Femur (tissue), 1 donor: ENCODE measurements at regions not wholly inside any gene's neighbourhood (a gene's known extent, or its start where the extent isn't known, plus 50 kb on each side); places are given as distances from the start of the nearest gene placed in this dataset.

Source experiments
- DNase-seq: peaks from one replicate; pipeline ENCODE4 v3.0.0-alpha.2; 2017

DNA sequence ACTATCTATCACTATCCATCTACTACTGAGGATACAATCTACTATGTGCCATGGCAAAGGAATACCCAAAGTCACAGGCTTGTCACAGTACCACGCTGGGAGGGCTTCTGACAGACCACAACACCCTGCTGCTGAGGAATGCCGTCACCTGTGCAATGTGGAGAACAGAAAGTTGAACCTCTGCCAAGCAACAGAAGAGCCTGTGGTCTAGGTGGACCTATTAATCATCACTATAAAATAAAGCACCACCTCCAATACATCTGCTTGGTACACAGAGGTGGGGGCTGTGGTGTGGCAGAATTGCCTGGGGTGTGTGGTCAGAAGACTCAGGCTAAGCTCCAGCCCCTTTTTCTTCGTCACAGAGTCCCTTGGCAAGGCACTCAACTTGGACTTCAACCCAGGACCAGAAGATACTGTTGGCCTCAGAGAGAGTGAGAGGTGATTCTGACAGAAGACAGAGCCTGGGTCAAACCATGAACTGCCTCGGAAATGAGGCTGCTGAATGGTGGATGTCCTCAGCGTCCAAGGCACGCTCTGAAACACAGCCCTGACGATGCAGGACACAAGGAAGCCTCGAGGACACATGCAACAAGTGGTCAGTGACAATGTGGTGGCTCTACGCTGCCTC lies 189.4 kb upstream of the CHRNA7 start:
- no peak for DNase-seq

DNA sequence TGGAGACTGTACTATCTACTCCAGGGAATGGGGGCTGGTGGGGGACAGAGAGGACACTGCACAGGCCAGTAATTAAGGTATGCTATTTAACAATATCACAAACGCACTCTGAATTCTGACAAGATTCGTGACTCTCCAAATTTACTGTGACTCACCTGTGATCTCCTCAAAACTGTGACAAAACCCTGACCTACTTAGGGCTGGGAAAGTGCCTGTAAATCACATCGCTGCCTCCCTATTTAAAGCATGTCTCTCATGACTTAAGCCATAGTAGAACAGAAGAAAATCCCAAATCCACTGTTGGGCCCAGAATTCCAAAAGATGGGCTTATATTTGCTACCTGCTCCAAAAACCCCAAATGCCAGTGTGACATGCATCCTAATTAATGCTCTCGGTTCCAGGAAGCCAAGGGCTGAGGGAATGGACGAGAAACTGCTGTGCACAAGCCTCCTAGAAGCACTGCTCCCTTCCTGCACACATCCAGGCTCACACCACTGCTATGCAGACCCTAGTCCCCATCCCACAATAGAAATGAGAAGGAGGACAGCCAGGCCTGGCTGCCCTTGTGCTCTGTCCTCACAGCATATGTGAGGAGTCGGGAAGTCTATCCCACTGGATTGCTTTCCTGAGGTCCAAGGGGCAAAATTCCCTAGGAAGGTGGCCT lies 187.7 kb upstream of the CHRNA7 start:
- no peak for DNase-seq

DNA sequence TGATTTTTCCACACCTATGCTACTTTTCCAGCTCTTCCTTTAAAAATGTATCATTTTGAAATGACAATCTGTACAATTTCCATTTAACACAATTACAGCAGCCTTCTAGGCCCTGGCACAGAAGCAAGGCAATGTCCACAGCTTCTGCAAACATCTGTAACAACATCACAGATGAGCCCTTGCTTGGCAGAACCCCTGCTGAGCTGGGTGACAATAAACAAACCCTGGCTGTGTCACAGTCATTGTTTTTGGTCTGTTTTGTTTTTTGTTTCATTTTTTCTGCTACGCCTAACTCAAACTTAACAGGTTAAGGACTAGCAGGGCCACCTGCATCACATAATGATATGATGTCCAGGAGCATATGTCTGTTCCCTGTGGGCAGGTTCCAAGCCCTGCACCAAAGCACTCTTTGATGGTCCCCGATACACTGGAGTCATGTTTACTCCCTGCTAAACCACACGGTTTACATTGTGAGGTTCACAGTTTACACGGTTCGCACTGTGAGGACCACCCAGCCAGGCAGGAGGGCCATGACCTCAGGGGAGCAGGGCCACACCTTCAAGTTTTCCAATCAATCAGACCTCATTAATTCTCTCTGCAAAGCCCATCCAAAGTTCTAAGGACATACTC lies 186.8 kb upstream of the CHRNA7 start:
- DNase-seq = no peak

GRCh38 chr15:31845791-31846190 lies 184.5 kb upstream of the CHRNA7 start:
- no peak for DNase-seq

- DNase-seq = no peak
Observed at GRCh38 chr15:31847961-31848360, 182.4 kb upstream of the CHRNA7 start.

GRCh38 chr15:31848621-31849020 lies 181.7 kb upstream of the CHRNA7 start:
- no peak for DNase-seq

DNA sequence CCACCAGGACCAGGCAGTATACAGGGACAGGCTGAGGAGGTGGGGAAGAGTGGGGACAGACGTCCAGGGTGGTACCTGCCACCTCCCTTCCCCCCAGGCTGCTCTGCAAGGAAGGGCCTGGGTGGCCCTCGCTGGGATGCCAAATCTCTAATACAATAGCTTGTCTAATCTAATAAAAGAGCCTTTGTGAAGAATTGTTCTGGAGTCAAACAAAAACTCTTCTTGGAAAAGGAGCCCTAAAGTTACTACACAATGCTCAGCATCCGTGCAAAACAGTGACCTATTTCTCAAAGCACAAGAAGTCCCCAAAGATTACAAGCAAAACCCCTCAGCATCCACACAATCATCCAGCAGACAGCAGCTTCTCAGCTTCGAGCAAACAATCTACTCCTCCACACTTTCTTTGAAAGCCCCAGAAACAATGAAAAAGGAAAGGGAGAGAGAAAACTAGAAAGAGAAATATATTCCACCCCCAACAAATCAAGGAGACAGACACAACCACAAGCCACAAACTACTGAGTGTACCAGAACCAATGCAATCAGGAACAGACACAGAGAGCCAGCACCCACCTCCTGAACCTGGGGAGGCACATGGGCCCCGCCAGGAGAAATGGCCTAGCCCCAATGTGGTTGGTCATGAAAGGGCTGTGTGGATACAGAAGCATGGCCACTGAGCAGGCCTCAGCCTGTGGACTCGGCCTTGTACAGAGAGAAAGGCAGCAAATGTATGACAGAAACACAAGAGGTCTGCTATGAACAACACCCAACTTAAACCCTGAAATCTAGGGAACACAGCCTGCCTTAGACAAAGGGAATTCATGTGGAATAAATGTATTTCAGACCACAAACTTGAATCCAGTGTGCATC lies 177.1 kb upstream of the CHRNA7 start:
- DNase-seq = no peak

DNA sequence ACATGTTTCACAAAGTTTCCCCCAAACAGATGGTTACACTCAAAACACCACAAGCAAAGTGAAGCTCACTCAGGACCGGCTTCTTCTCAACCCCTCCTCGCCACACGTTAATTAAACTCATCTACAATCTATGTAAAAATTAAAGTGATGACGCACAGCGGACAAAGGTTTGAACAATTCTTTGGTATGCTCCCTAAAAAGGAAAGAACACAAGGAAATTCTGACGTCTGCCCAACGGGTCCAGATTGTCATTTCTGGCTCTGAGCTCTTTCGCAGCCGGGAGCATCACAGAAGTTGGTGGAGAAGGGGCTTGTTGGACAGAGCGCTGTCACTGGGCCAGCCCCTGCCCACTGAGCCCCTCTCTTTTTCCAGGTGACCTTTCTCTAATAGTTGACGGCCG lies 173.7 kb upstream of the CHRNA7 start:
- DNase-seq = no peak

DNA sequence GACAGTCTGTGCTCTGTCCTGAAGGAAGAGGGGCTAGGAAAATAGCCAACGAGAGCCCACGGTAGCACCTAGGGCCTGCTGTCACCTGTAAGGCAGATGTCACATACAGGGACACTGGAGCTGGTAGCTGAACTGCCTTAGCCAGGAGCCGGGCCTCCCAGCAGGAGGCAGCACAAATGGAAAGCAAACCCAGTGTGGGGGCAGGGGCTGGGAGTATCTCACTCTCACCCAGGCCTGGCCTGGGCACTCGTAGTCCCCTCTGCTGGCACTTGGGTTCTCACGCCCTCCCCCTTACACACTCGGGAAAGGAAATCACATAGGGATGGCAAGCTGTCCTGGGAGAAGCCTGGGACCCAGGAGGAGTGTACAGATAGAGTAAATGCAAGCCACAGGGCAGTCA lies 173.1 kb upstream of the CHRNA7 start:
- DNase-seq = no peak

GRCh38 chr15:31858026-31858425 lies 172.3 kb upstream of the CHRNA7 start:
- DNase-seq = no peak

- DNase-seq = no peak
Observed at GRCh38 chr15:31866248-31866647, 164.1 kb upstream of the CHRNA7 start.

DNA sequence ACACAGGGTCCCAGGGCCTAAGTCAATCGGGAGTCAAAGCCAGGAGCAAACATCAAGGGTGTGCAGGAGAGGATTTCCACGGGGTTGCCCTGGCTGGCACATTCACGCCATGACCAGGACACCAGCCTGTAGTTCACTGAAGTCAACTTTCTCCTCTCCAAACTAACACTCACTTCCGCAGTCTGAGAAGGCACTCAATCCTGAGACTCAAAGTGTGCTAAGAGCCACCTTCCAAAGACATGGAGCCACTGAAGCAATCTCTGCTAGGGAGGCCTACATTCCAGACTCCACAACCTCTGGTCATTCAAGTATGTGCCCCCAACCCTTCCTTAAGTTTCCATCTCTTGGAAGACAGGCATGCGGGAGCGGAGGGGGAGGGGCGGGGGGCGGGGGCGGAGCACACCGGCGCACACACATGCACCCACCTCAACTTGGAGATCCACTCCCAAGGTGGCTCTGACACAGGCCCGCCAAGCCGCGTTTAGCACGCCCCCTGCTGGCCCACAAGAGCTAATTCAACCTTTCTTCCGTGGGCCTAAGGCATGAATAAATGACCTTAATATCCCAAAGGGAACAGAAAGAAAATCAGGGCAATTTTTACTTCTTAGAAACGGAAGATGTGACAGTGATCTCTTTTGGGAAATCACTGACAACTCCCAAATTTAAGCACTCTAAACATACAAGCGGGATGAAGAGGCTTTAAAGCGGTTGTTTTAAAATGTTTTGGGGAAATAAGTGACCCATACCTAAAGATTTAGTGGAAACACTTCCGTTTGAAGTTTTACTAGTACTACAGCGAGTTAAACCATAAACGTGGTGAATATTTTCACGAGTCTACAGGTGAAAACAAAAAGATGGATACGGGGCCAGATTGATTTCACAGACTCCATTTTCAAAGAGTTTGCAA lies 162.5 kb upstream of the CHRNA7 start:
- DNase-seq = peak; percentile 52

DNA sequence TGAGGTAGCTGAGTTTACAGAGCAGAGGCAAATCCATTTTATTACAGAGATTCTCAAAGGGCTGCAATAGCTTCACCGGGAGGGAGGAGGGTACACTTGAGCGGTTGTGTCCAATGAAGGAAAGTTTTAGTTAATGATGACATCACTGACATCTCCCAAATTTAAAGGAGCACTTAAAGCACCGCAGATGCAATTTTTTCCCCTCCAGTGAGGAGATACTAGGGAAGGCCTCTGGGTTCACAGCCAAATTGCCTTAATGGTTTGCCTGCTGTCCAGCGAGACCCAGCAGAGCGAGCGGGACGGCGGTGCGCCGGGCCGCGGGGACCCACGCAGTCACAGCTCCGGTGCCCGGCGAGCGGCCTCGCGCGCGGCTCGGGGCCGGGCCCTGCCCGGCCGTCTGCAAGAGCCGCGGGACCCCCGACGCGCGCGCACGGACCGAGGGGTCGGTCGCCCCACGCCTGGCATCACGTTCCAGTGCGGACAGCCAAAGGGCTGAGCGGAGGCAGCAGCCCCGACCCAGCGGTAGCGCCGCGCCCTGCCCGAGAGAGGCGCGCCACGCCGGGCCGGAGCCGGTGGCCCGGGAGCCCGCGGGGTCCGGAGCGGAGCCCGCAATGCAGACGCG lies 160.5 kb upstream of the CHRNA7 start:
- no peak for DNase-seq

DNA sequence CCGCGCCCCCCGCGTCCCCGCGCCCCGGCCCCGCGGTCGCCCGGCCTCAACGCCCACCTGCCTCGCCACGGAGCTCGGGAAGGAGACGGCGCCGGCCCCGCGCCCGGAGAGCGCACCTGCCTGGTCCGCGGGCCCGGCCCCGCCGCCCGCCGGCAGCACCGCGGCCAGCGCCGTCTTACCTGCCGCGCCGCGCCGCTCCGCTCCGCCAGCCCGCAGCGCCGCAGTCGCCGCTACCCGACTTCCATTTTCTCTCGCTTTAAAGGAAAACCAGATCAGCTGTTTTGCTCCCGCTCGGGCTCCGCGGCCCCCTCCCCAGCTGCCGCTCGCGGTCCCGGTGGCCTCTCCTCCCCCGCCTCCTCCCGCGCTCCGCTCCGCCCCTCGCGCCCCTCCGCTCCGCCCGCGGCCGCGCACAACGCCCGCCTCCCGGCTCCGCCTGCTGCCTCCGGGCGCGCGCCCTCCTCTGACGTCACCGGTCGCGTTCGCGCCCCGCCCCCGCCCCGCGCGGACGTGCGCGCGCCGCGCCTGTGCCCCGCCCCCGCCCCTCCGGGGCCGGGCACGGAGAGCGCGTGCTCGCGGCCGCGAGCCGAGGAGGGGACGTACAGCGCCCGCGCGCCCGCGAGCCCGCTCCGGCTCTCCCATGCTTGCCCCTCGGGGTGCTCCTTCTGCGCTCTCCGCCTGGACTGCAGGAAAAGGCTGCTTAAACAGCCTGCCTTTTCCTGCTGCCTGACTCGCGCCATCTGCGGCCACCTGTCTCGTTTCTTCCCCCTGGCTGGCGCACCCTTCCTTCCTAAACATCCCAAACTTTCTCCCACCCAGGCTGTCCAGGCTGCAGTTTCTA lies 159.8 kb upstream of the CHRNA7 start, which contains the start of gene OTUD7A:
Gene OTUD7A (minus strand): TSS at position 346 of the 838 bp plus-strand sequence.
- DNase-seq = peak; percentile 91

GRCh38 chr15:31871166-31871886 lies 159.0 kb upstream of the CHRNA7 start:
- DNase-seq = no peak

GRCh38 chr15:31871887-31872281 lies 158.4 kb upstream of the CHRNA7 start:
- no peak for DNase-seq

GRCh38 chr15:31887246-31887645 lies 143.1 kb upstream of the CHRNA7 start:
- DNase-seq = no peak

DNA sequence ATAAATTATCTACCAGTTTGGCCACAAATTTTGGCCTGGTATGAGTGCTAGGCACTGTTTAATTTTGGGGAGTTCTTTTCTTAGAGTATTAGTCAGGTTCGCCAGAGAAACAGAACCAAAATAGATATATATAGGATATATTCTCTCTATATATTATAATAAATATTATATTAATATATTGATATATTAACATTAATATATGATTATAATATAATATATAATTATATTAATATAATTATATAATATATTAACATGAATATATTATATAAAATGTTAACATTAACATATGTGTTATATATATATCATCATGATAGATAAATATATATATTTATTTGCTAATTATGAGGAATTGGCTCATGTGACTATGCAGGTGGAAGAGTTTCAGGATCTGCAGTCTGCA lies 137.8 kb upstream of the CHRNA7 start:
- no peak for DNase-seq

DNA sequence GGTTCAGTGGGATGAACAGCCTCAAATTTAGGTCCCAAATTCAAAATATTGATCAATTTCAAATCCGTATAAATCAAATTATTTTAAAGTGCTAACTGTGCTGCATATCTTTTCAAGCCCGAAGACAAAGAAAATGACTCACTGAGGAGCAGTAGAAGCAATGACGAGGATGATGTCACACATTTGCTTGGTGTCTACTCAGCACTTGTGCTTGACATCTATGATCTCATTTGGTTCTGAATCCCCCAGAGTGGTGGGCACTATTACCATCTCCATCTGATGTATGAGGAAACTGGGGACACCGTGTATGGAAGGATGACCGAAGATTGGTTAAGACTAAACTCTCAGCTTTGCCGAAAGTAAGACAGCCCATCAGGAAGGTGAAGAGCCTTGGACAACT lies 136.5 kb upstream of the CHRNA7 start:
- no peak for DNase-seq

DNA sequence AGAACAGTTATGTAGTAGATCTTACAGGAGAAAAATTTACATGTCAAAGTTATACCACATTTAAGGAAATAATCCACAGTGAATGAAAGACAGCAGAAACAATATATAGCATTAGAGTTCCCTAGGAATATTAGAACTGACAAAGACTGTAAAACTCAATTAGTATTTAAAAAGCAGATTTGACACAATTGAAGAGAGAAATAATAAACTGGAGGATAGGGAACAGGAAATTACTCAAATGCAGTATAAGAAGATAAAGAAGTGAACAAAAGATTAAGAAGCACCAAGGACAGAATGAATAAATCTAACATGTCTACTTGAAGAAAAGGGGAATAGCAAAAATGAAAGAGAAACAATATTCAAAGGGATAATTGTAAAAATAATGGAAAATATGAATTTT lies 132.6 kb upstream of the CHRNA7 start:
- no peak for DNase-seq
